Activated CD4-positive, alpha-beta T cell treated with anti-CD3 and anti-CD28 coated beads for 24 hours (primary cell): ENCODE measurements at regions not wholly inside any gene's neighbourhood (a gene's known extent, or its start where the extent isn't known, plus 50 kb on each side); places are given as distances from the start of the nearest gene placed in this dataset.
"Not testable (repeated sequence)": the region's sequence is repeated elsewhere in the genome, so short reads cannot be mapped to it uniquely, and the experiment has no call there.

Experiments used
- DNase-seq, 2 donors: peaks; one replicate each; pipeline ENCODE4 v3.0.0-alpha.2; 2020; ENCODE audit warnings: low read depth in 2 of 2

GRCh38 chr15:45810201-45810600 lies 175.4 kb downstream of the SQOR start:
- DNase-seq, result no peak

- DNase-seq, result no peak
These were observed 177.4 kb downstream of the SQOR start for GRCh38 chr15:45812200-45812599.

GRCh38 chr15:45817578-45817977 lies 182.7 kb downstream of the SQOR start:
- DNase-seq, result not testable (repeated sequence)

GRCh38 chr15:45821390-45821789 lies 186.6 kb downstream of the SQOR start:
- no peak for DNase-seq

- DNase-seq, result not testable (repeated sequence)
These were observed 188.1 kb downstream of the SQOR start for GRCh38 chr15:45822968-45823367.

- no peak for DNase-seq
These were observed 192.4 kb downstream of the SQOR start for GRCh38 chr15:45827275-45827674.

DNA sequence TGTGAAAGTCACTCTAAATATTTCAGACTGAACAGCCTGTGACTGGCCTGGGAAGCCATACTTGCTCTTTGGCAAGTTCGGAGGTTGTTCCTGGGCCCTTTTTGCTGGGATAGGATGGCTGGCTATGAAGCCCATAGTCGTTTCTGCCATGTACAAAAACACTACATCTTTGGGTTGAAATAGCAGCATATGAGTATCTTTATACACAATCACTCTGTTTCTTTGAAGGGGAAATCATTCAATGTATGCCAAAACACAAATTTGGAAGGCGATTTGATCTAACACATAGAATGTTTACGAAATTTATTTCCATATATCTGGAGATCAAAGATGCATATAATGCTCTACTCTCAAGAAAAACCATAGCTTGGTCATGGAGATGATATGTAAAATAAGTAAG lies 192.9 kb downstream of the SQOR start:
- DNase-seq, result no peak

DNA sequence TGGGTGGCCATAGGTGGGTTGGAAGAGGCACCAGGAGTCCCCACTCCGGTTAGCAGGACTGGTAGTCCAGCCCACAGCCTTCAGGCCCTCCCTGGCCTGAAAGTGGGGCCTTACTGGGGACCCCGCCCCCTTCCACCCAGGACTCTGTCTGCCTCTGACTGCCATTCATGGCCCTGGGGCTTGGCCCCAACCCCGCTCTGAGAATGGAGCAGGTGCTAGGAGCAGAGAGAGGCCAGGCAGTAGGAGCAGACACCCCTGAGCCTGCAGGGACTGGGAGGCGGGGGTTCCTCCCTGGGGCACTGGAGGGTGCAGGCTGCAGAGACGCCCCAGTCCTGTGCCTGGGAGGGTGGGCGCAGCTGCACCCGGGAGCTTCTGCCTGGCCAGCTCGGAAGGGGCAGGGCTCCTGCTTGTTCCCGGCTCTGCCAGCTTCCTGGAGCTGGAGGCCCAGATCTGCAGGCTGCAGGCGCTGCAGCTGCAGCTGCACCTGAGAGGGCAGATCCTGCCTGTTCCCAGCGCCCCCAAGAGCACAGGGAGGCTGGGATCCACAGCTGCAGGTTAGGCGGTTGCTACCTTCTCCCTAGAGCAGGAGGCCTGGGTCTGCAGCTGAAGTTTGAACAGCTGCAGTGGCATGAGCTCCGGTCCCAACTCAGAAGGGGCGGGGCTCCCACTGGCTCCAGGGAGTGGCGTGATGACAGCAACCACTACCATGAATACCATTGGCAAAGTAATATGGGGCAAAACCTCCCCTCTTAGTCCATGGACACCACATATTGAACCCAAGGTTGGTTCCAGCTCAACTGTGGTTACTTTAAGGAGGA lies 194.7 kb downstream of the SQOR start:
- DNase-seq, result no peak

- DNase-seq, result no peak
These were observed 197.0 kb downstream of the SQOR start for GRCh38 chr15:45831787-45832186.

DNA sequence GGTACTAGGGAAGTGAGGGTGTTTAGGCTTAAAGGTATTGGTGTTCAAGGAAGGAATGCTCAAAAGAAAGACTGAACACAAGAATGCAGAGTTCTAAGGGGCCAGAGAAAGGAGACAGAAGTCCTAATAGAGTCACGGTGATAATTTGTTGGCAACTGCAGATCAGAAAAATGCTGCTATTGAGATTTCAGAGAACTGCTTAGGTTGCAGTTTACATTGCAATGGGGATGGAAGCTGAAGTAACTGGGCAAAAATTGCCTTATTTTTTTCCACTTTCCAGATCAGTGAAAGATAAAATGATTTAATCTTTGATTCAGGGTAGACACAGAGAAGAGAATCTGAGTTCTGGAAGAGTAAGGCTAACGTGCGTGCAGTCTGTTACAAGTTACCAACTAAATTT lies 199.8 kb downstream of the SQOR start:
- no peak for DNase-seq

GRCh38 chr15:45842151-45842550 lies 207.3 kb downstream of the SQOR start:
- no peak for DNase-seq

DNA sequence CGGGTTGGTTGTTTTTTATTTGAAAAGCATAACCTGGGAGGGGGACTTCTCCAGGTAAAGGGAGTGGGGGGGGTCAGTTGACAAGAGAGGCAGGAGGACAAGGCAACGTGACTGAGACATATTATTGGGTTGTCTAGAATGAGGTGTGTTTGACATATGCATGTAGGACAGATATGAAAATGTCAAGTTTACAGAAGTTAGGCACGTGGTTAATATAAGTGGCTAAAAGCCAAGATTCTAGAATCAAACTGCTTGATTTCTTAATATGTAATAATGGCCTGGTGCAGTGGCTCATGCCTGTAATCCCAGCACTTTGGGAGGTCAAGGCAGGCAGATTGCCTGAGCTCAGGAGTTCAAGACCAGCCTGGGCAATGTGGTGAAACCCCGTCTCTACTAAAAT lies 212.8 kb downstream of the SQOR start:
- DNase-seq, result no peak

DNA sequence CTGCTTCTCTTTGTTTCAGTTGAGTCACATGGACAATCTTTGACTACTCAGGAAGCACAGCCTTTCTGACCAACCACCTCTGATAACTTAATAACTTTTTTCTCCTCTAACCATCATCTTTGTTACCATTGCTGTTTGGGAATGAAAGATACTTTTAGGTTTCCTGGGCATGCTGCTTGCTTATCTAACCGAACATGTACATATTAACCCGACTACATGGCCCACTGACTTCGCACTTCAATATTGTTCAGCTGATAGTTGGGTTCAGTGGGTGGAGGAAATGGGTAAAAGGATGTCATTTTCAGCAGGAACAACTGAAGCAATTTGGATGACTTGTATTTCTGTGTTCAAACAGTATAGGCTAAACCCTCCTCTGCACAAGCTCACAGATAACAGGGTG lies 214.3 kb downstream of the SQOR start:
- DNase-seq, result no peak

- no peak for DNase-seq
These were observed 219.8 kb downstream of the SQOR start for GRCh38 chr15:45854455-45855202.

- no peak for DNase-seq
These were observed 220.5 kb downstream of the SQOR start for GRCh38 chr15:45855210-45855906.

DNA sequence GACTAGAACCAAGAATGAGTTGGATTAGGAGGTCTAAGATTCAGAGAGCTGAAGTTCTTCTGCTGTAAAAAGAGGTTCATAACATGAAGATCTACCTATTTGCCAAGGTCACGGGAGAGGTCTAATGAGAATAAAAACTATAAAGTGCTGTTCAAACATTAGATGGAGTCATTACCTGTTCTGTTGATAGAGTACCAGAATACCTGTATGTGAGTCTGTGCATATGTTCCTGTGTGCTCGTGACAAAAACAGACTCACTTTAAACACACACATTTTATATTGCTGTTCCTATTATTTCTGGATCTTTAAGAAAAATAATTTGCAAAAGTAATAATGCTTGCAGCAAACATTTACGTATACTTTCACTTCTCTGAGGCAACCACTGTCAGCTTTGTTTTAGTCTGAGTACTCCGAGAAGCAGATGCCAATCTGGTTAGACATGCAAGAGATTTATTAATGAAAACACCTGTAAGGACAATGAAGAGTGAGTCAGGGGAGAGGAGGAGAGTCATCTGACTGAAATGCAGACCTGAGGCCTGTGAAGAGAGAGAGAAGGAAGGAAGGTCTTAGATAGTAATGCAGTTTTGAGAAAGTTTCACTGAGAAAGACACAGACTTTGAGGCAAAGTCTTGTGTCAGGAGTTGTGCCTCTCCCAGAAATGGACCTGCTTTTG lies 221.2 kb downstream of the SQOR start:
- DNase-seq, result no peak

DNA sequence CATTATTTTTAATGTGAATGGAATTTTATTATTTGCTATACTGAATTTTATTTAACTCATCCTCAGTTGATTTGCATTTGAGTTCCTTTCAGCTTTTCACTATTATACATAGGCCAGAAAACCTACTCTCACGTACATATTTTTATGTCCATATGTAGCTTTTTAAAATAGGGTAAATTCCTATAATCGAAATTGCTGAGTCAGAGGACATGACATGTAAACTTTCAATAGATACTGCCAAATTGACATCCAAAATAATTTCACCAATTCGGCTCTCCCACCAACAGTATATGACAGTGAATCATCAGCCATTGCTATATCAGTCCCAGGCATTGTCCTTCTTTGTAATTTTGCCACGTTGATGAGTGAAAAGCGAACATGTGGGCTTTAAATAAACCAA lies 222.5 kb downstream of the SQOR start:
- no peak for DNase-seq

GRCh38 chr15:45858491-45858890 lies 223.7 kb downstream of the SQOR start:
- DNase-seq, result no peak

- no peak for DNase-seq
These were observed 227.2 kb downstream of the SQOR start for GRCh38 chr15:45862034-45862433.

GRCh38 chr15:45863881-45864580 lies 229.2 kb downstream of the SQOR start:
- no peak for DNase-seq

DNA sequence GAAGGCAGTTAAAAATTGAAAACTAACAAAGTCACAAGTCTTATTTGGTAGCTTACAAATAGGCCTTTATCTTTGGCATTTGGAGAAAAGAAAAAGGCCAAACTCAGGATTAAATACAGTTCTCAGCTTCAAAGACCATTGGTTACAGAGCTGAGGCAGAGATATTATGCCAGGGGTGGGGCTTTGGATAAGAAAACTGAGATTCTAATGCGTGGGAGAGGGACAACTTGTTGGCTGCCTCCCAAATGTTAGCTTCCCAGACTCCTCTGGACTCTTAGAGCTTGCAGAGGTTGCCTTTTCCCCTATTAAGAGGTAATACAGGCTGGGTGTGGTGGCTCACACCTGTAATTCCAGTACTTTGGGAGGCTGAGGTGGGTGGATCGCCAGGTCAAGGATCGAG lies 231.8 kb downstream of the SQOR start:
- DNase-seq, result no peak
